ENCODE measurements at regions not wholly inside any gene's neighbourhood (a gene's known extent, or its start where the extent isn't known, plus 50 kb on each side); places are given as distances from the start of the nearest gene placed in this dataset.

DNA sequence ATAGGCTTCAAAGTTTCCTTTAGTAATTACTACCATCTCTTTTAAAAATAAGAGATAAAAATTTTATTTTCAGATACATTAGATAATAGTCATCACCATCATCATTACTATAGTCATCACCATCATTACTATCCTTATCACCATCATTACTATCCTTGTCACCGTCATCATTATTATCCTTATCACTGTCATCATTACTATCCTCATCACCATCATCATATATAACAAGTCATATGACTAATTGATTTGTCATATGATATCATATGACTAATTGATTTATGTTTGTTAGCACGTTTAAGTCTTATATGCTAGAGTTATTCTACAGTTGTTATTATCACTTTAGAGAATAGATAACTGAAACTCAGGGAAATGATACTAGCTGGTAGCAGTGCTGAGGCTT lies 382.1 kb upstream of the CDH18 start:
- DNase-seq, result no peak

DNA sequence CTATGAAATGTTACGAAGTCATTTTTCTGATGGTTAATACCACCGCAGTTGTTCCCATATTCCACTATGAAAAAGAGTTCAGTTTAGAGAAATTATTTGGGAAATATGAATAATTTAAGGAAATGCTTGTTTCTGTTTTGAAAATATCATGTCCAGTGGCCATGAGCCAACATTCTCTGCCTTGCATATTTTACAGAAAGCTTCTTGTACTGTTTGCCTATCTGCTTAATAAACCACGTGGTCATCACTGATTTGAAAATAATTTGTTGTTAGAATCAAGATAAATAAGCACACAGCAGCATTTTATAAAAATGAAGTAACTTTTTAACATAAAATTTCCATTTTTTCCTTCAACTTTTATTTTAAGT lies 381.5 kb upstream of the CDH18 start:
- DNase-seq, result no peak

DNA sequence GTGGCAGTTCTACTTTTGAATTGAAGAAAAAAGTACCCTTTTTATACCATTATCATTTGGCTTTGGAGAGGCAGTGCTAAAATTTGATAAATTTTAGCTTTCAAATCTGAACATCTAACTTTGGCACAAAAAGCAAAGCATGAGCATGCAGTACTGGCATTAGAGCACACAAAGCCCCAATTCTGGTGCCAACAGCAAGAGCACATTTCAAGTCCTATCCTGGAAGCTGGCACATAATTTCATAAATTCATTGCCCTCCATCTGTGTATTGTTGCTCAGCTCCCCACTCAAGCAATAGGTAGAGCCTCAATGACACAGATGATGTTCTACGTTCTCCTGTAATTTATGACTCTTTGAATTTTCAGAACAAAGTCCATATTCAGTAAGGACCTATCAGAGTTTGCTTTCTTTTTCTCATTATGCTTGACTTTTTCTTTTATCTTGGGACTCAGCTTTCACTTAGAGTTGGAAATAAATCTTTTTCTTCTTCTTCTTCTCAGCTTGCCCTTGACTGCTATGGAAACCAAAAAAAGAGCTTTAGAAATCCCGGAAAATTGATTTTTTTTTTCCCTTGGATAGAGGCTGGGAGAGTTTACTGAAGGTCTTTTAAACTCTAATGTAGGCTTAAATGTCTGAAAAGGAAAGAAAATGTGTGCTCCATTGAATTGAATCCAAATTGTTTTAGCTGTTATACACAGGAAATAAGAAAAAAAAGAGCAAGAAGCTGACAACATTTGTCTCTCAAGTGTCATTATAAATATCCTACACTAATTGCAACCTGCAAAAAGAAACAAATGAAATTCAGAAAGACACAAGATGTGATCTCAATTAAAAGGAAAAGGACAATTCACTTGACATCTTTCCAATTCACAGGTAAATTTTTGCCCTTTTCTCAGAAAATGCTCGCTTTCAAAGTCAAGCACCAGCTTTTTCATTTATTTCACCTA lies 380.8 kb upstream of the CDH18 start:
- no peak for DNase-seq

DNA sequence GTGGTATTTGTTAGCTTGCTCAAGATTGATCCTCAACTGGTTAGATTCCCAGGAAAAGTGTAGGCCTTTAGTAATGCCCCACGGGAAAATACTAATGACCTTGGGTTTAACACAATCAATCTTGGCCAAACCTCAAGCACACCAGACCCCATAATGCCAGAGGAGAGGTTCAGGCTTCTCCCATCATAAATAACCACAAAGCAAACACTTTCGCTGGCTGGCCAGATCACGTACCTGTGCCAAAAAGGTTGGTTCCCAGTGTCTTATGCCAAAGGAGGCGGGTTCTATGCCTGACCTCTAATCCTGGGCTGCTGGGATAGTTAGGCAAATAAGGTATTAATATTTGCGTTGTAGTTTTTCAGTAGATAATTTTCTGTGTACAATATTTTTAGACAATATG lies 379.2 kb upstream of the CDH18 start:
- DNase-seq, result no peak

DNA sequence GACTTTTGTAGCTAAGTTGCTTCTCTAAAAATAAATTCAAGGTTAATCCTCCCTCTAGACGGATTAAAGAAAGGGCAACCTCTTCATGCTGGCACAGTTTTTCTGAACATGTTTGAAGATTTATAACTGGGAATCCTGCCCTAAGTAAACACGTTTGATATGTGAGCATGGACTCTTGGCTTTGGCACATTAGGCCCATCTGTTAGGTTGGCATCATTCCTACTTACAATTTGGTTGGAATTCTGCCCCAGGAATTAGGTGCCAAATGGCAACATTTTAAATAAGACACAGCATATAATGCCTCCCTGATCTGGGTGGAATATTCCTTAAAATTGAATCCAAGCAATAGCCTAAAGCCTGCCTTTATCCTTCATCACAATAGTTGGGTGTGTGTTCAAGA lies 372.3 kb upstream of the CDH18 start:
- no peak for DNase-seq

DNA sequence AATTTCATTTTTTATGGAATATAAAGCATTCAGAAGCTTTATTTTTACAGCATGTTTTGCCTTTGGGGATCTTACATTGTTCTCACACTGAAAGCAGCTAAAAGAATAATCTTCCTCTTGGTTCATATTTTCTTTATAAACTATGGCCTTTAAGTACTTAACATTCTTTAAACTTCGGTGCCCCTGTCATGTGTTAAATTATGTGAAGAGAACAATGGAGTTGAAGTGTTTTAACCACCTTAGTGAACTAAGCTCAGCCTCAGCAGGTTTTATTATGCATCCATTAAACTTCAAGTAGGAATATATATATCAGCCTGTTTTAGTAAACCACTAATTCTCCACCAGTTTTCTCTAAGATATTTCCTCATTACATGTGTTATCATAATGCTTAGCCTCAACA lies 371.4 kb upstream of the CDH18 start:
- no peak for DNase-seq

DNA sequence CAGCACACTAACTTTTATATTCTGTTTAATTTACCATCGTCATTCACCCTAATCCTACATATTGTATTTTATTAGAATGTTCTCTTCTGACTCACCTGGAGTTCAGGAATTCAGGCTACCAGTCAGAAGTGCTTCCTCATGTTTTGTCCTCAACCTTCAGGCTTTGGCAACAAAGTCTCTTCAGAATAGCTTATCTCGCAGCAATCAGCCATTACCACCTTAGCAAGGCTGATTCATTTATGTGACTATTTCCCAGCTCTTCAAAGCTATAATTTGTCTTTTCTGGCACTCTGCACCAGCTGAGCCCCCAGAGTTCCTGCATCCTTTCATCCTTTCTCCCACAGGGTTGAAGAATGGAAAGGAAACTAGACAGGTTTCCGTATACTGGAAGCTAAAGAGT lies 365.5 kb upstream of the CDH18 start:
- DNase-seq, result no peak

DNA sequence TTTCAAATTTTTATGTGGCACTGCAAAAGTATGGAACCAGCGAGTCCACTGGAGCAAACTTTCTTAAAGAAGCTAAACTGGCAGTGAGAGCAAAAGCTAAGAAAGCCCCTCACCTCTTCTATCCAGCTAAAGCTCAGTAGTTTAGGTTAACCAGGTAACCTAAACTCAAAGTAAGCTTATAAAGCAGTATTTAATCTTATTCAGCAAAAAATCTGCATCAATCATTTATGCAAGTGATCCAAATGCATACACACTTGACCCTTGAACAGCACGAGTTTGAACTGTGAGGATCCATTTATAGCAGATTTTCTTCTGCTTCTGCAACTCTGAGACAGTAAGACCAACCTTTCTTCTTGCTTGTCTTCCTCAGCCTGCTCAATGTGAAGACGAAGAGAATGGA lies 363.8 kb upstream of the CDH18 start:
- DNase-seq, result no peak

DNA sequence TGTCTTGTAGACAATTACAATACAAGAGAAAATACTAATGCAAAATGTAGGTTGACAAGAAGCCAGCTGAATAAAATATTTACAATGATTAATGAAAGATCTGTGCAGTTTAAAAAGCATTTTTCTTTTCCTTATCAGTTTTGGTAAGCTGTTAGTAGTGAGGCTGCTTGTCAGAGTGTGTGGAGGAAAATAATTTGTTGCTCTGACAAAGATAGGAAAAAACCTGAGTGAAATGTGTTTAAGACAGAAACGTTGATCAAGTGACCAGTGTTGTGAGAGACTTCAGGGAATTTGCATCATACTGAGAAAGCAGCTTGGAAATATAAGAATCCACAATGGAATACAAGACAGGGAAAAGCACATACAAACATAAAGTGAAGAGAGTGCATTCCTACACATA lies 360.3 kb upstream of the CDH18 start:
- DNase-seq, result no peak

DNA sequence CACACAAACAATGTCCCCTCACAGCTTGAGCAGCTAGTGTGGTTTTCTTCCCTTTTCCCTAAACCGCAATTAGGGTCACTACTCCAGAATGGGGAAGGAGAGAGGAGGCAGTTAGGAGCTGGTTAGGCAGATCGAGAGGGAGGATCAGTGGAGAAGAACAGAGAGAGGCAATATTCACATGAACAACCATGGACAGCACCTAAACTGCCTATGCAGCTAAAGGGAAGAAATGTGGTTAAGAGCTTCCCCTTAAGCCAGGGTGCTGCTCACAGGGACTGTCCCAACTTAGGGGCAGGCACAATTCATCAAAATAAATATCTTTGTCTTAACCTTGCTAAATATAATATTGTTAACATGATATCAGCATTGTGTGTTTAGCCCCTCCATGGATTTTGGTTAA lies 359.3 kb upstream of the CDH18 start:
- no peak for DNase-seq

DNA sequence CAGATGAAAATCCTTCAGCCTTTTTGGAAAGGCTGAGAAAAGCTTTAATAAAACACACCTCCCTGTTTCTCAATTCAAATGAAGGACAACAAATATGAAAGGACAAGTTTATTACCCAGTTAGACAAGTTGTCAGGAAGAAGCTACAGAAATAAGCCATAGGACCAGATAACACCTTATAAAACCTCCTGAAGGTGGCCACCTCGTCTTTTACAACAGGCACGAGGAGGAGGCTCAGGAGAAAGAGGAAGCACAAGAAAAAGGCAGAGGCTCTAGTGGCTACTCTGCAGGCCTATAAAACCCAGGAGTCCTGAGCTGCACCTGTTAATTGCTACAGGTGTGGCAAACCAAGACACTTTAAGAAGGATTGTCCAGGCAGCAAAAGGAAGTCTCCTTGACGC lies 352.1 kb upstream of the CDH18 start:
- DNase-seq, result peak; percentile 4

DNA sequence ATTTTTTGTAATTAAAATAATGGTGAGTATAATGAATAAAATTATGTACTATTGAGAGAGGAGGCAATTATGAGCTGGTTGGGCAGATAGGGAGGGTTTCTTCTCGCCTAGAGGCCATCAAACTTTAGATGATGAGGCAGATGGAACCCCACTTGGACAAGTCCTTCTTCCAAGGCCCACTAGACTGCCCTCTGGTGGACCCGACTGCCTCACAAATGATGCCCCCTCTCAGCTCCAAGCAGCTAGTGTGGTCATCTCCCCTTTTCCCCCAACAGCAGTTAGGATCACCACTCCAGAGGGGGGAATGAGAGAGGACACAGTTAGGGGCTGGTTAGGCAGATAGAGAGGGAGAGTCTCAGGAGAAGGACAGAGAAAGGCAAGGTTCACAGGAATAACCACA lies 348.0 kb upstream of the CDH18 start:
- no peak for DNase-seq

DNA sequence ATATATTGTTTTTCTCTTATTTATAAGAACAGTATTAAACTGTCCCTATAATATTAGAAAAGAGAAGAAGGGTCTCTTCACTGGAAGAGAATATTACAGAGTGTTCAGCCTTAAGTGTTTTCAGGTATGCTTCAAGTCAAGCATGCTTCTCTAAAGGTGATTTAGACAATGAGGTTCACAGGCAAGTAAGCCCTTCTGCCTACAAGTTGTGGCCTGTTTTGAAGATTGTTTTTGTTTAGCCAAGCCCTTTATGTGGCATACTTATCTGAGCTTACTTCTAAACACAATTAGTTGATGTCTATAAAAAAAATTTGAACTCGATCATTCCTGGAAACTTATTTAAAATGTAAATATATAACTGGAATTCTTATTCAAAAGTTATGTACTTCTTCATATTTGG lies 343.8 kb upstream of the CDH18 start:
- no peak for DNase-seq

DNA sequence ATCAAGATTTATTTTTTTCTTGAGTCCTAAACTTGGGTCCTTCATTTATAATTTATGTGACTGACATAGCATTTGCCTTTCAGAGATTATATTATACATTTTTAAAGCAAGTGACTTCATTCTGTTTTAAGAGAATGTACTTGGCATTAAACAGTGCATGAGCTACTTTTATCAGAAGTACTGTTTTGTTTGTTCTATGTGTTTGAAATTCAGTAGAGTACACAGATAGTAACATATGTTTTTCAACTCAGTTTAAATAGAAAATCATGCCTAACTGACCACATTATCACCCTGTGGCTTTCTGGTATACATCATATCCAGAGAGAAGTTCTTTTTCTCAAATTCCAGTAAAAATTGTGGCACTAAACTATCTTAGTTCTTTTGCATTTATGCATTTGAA lies 335.3 kb upstream of the CDH18 start:
- no peak for DNase-seq

DNA sequence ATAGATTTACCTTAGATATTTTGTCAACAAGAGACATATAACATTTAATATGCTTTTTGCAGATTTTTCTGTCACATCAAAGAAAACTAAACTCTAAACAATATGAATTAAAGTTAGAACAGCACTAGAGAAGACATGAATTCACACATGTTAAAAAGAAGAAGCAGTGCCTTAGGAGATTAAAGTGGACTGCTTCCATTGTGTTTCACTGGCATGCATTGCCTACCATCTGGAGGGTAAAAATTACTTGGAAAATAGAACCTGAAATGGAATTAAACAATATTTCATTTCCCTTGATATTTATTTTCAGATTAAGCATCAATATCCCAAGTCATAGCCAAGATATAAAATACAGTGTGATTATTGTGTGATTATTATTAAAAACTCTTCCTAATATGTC lies 319.4 kb upstream of the CDH18 start:
- DNase-seq, result no peak

DNA sequence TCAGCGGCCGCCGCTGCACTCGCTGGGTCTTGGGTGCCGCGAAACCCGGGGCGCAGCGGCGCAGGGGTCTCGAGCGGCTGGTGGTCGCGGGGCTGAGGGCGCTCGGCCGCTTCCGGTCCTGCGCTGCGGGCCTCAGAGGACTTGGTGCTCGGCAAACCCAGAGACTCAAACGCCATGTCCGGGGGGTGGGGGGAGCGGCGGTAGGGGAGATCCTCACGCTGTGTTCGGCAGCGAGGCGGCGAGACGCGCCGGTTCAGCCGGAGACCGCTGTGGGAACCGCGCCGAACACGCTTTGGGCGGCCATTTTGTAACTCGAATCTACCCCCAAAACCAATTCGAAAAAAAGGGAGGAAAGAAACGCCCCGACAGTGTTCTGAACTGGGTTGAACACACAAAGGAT lies 317.5 kb upstream of the CDH18 start:
- DNase-seq, result no peak

DNA sequence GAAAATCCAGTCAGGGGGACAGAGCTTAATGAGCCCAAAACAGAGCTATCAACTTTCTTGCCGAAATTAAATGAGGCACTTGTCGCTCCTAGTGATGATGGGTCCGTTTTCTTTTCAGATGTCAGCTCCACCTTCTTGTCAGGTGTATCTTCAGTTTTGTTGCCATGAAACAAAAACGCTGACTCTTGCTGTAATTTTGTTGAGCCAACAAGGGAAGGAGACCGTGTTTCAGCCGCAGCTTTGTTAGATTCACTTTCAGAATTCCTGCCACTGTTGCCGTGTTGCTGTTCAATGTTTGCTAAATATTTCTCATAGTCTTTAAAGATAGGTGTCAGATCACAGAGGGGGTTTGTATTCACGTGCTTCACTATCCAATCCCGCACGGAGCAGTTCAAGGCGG lies 316.6 kb upstream of the CDH18 start:
- peak; percentile 55 for DNase-seq

DNA sequence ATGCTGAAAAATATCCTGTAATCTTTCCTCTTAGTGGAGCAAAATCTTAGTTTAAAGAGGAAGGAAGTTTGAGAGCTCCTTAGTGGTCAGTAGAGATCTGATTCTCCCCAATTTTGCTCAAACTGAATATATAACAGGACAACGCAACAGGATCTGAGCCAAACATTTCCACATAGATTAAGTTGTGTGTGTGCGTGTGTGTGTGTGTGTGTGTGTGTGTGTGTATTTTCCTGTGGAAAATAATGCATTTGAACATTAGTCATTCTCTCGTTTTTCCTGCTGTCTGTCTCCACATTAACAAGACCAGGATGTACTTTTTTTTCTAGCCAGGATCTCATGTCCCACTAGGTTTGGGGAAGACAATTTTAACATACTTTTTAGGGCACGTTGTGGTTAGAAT lies 312.1 kb upstream of the CDH18 start:
- DNase-seq, result no peak

DNA sequence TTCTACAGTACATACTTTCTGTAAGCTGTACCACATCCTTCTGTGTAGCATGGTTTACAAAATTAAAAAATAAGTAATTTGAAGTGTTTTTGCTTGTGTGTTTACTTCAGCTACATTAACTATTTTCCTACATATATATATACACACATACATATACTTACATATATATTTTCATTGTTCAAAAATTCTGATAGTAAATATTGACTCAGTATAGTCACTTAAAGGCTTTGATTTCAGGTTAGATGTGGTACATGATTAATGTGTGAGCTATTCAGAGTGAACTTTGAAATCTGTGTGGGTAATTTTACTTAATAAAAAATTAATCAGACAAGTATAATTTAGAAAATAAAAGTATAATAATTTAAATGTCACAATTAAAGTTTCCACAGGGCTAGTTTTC lies 306.7 kb upstream of the CDH18 start:
- DNase-seq, result no peak

DNA sequence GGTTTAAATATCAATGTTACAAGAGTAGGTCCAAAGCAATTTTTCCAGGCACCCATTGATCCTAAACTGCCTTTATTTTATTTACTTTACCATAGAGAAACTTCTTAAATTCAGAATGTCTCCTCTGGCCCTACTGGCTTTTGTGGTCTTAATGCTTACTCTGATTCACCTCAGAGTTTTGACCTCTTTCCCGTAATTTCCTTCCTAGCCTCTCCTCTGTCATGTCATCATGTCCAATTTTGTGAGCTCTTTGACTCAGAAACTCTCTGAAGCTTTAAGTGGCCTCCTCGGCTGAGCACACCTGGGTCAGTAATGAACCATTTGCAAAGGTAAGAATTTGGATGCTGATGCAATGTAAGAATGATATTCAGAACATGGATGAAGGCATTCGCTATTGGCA lies 303.8 kb upstream of the CDH18 start:
- DNase-seq, result no peak

DNA sequence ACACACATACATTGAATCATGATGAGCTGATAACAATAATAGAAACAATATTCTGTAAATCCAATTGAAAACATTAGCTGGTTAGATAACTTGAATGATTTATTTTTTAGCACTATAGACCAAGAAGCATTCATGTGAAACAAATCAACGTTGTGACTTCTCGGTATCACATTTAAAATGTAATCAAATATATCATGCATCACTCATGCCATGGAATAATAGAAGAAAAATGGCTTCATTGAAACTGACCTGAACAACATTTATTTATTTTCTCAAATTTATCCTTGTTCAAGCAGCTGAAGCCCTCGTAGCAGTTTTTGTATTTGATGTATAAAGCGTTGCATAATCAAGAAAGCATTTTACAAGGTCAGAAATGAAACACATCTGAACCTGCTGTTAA lies 299.6 kb upstream of the CDH18 start:
- no peak for DNase-seq

DNA sequence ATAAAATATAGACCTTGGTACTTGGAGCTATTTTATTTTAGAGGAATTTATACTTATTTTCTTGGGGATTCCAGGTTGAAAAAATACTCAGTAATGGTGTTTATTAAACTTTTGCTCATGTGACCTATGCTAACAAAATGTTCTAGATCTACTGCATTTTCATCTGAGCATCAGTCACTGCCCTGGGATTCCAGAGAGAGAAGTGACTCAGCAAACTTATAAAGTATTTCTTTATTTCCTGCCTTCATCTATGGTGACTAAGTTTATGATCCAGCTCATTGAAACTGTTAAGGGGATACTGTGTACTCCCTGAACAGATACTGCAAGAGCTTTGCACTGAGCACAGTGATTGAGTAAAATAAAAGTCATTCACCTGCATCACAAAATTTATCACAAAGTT lies 298.5 kb upstream of the CDH18 start:
- no peak for DNase-seq

DNA sequence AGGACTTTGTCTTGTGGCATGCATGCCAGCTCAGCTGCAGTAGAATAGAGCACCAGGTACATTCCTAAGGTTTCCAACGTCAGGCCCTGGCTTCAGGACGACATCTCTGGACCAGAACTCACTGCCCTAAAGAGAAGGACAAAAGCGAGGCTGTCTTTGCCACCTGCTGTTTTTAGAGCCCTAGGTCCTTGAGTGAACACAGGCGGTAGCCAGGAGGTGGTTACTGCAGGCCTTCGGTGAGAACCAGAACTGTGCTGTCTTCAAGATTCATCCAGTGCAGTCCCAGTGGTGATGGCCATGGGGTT lies 288.9 kb upstream of the CDH18 start:
- no peak for DNase-seq

DNA sequence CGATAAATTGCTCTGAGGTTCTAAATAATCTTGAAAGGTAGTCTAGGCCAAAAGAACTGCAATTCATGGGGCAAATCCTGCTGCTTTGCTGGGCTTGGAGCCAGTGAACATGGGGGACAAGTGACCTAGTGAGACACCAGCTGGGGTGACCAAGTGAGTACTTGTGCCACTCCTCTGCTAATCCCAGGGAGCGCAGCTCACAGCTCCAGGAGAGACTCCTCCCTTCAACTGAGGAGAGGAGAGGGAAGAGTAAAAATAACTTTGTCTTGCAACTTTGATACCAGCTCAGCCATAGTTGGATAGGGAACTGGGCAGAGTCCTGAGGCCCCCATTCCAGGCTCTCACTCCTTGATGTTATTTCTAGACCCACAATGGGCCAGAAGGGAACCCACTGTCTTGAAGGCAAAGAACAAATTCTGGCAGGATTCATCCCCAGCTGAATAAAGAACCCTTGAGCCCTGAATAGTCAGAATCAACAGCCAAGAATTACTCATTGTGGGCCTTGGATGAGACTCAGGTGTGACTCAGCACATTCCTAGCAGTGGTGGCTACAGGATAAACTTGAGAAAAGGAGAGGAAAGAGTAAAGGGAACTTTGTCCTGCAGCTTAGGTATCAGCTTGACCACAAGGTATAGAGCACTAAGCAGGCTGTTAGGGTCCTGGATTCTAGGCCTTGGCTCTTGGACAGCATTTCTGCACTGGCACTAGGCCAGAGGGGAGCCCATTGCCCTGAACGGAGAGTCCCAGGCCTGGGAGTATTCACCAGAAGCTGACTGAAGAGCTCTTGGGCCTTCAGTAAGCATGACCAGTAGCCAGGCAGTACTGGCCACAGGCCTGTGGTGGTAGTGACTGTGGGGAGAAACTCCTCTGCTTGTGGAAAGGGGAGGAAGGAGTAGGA lies 288.3 kb upstream of the CDH18 start:
- no peak for DNase-seq

DNA sequence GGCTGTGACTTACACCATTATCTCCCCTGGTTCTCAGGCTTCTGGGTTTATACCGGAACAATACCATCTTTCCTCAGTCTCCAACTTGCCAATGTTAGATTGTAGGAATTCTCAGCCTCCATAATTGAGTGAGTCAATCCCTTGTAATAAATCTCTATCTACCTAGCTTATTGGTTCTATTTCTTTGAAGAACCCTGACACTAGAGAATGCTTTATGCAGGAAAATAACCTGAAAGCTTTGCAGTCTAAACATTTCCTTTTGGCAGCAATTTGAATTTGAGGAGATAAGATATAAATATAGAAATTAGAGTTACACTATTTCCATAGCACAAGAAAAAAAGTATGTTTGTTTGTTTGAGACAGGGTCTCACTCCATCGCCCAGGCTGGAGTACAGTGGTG lies 278.1 kb upstream of the CDH18 start:
- DNase-seq, result no peak

All from RPMI8226 (cell line).